ENCODE measurements at regions not wholly inside any gene's neighbourhood (a gene's known extent, or its start where the extent isn't known, plus 50 kb on each side); places are given as distances from the start of the nearest gene placed in this dataset.

- DNase-seq = no peak
Measured at GRCh38 chr10:8233832-8234259, 179.4 kb downstream of the GATA3 start.

GRCh38 chr10:8235253-8236027, 181.0 kb downstream of the GATA3 start:
- no peak for DNase-seq

- DNase-seq = no peak
Measured at GRCh38 chr10:8238986-8239385, 184.5 kb downstream of the GATA3 start.

- no peak for DNase-seq
Measured at GRCh38 chr10:8240861-8241260, 186.4 kb downstream of the GATA3 start.

- no peak for DNase-seq
Measured at GRCh38 chr10:8242295-8242872, 187.9 kb downstream of the GATA3 start.

GRCh38 chr10:8245131-8245813, 190.8 kb downstream of the GATA3 start:
- no peak for DNase-seq

GRCh38 chr10:8245814-8246142, 191.3 kb downstream of the GATA3 start:
- DNase-seq = no peak

GRCh38 chr10:8246548-8246947, 192.1 kb downstream of the GATA3 start:
- no peak for DNase-seq

- DNase-seq = no peak
Measured at GRCh38 chr10:8247191-8247590, 192.7 kb downstream of the GATA3 start.

GRCh38 chr10:8248868-8249267, 194.4 kb downstream of the GATA3 start:
- no peak for DNase-seq

GRCh38 chr10:8254350-8254749, 199.9 kb downstream of the GATA3 start:
- no peak for DNase-seq

GRCh38 chr10:8255301-8255700, 200.8 kb downstream of the GATA3 start:
- no peak for DNase-seq

GRCh38 chr10:8260645-8261044, 206.2 kb downstream of the GATA3 start:
- no peak for DNase-seq

GRCh38 chr10:8262317-8262716, 207.8 kb downstream of the GATA3 start:
- DNase-seq = no peak

GRCh38 chr10:8269976-8270375, 215.5 kb downstream of the GATA3 start:
- DNase-seq = no peak

- no peak for DNase-seq
Measured at GRCh38 chr10:8272794-8273425, 218.4 kb downstream of the GATA3 start.

GRCh38 chr10:8273749-8274148, 219.3 kb downstream of the GATA3 start:
- no peak for DNase-seq

GRCh38 chr10:8275911-8276310, 221.4 kb downstream of the GATA3 start:
- DNase-seq = no peak

GRCh38 chr10:8278099-8278498, 223.6 kb downstream of the GATA3 start:
- DNase-seq = no peak

GRCh38 chr10:8279598-8279997, 225.1 kb downstream of the GATA3 start:
- no peak for DNase-seq

- no peak for DNase-seq
Measured at GRCh38 chr10:8280946-8281345, 226.5 kb downstream of the GATA3 start.

GRCh38 chr10:8282340-8282739, 227.9 kb downstream of the GATA3 start:
- no peak for DNase-seq

- no peak for DNase-seq
Measured at GRCh38 chr10:8283166-8283905, 228.8 kb downstream of the GATA3 start.
